ENCODE measurements at regions not wholly inside any gene's neighbourhood (a gene's known extent, or its start where the extent isn't known, plus 50 kb on each side); places are given as distances from the start of the nearest gene placed in this dataset.

GRCh38 chr14:101122237-101123141 is 219.0 kb upstream of the RTL1 start:
- no peak for TF ChIP-seq CTCF (IDR thresholded peaks at IDR 0.05)
- TF ChIP-seq ZFX (IDR thresholded peaks at IDR 0.05; ENCODE audit: borderline replicate concordance), result no peak

Measured in 22Rv1 (cell line).